ENCODE measurements at regions not wholly inside any gene's neighbourhood (a gene's known extent, or its start where the extent isn't known, plus 50 kb on each side); places are given as distances from the start of the nearest gene placed in this dataset.
"Not testable (repeated sequence)": the region's sequence is repeated elsewhere in the genome, so short reads cannot be mapped to it uniquely, and the experiment has no call there.

DNA sequence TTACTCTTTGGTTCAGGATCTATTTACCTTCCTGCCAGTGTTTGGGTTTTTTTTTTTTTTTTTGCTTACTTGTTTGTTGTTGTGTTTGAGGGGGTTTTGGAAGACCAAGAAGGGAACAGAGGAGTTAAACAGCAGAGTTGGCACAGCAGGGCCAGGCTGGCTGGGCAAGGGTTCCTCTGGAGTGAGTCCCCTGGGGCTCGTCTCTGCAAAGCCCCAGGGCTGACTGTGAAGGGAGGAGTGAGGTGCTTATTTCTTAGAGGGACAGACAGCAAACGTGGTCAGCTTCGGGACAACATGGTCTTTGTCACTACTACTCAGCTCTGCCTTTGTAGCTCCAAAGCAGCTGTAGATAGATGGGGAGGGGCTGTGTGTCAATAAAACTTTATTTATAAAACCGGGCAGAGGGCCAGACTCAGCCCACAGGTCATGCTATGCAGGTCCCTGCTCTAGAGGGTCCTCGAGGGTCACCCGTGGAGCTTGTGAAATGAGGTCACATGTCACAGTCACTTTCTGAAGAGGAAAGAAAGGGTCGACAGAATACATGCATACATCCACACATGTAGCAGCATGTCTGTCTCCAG, 1404.7 kb downstream of the BRD1 start:
- TF ChIP-seq, protein P1, sequence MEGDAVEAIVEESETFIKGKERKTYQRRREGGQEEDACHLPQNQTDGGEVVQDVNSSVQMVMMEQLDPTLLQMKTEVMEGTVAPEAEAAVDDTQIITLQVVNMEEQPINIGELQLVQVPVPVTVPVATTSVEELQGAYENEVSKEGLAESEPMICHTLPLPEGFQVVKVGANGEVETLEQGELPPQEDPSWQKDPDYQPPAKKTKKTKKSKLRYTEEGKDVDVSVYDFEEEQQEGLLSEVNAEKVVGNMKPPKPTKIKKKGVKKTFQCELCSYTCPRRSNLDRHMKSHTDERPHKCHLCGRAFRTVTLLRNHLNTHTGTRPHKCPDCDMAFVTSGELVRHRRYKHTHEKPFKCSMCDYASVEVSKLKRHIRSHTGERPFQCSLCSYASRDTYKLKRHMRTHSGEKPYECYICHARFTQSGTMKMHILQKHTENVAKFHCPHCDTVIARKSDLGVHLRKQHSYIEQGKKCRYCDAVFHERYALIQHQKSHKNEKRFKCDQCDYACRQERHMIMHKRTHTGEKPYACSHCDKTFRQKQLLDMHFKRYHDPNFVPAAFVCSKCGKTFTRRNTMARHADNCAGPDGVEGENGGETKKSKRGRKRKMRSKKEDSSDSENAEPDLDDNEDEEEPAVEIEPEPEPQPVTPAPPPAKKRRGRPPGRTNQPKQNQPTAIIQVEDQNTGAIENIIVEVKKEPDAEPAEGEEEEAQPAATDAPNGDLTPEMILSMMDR (IDR thresholded peaks at IDR 0.05), result no peak
- TF ChIP-seq ZFX (IDR thresholded peaks at IDR 0.05; ENCODE audit: borderline replicate concordance), result no peak
- no peak overlapping the region for H3K27ac ChIP-seq

DNA sequence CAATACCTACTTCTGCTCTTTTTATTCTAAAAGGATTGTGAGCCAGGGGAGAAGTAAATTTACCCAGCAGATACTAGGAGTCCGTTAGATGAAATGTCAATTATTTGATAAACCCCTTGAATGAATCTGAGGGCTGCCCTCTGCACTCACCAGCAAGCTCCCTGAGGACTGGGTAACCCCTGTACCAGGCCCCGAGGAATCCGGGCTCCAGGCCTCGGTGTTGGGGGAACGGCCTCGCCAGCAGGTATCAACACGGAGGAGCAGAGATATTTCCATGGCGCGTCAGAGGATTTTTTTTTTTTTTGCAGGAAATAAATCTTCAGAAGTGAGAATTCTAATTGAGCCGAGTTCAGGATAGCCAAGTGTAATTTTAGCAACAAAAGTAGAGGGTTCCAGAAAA, 1408.8 kb downstream of the BRD1 start:
- TF ChIP-seq ZFX (IDR thresholded peaks at IDR 0.05; ENCODE audit: borderline replicate concordance), result no peak
- TF ChIP-seq, protein P1 (IDR thresholded peaks at IDR 0.05), result no peak

DNA sequence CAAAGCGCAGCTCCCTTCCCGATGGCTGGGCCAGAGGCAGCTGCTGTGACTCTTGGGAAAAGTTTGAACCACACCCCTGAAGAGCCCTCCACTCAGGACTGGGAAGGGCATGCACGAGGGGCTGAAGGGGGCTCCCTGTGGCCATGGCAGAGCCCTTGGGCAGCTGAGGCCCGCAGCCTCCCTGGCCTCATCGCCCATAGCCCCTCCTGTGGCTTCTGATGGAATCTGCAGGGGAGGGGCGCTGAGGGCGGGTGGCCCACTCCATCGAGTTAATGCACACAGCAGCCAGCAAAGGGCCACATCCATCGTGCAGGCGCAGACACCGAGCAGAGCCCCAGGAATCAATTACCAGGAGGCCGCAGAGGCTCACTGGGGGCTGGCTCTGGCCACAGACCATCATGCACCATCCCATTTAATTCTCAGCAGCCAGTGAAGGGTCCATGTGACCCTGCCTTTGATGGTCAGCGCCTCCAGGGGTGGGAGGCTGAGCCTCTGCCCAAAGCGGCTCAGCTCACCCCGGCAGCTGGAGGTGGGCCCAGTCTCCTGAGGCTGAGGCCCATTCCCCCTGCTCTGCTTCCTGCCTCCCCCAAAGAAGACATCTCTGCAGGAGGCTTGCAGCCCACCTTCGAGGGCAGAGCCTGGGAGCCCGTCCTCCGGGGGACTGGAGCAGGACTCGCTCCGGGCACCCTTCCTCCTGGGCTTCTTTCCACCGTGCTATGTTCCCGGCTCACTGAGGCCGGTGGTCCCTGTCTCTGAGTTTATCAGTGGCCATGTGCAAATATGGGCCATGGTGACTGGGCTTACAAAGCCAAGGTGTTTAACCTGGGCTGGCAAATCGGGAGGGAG, 1410.2 kb downstream of the BRD1 start:
- no peak overlapping the region for H3K27ac ChIP-seq
- TF ChIP-seq, protein P1 (IDR thresholded peaks at IDR 0.05), result no peak
- TF ChIP-seq ZFX (IDR thresholded peaks at IDR 0.05; ENCODE audit: borderline replicate concordance), result no peak

More for the DNA sequence above, 1408.8 kb downstream of the BRD1 start:
- H3K27ac ChIP-seq, result no peak overlapping the region

DNA sequence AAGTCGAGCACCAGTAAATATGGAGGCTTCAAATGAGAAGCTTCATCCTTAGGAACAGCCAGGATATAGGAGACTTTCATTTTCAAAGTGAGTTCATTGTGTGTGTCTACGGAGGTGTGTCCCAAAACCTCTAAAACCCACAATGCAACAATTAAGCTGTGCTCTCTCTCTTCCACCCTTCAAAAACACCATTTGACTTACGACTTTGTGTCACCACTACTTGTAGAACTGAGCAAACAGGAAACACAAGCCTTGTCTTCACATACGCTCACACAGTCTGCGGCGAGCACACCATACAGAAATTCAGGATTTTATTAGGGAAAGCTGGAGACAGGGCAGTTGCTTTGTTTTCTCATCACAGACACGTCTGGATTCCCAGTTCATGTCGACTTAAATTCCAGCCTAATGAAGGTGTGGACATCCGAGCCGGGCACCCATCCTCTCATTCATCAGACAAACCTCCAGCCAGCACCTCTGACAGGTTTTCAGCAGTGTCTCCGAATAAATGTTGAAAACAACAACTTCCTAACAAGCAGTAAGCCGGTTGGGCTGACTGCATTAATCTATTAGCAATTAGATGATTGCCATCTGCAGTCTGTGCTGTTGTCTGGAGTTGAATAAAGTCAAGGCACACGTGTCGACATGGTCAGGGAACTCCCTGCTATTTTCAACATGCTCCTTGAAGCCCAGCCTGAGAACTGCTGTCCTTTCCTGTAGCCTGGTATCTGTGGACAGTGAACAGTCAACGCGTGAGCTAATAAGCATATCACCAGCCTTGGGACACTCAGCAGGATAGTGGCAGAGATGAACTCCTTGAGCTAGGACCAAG, 1411.1 kb downstream of the BRD1 start:
- TF ChIP-seq, protein P1 (IDR thresholded peaks at IDR 0.05), result no peak
- no peak for TF ChIP-seq ZFX (IDR thresholded peaks at IDR 0.05; ENCODE audit: borderline replicate concordance)
- H3K27ac ChIP-seq, result no peak overlapping the region

DNA sequence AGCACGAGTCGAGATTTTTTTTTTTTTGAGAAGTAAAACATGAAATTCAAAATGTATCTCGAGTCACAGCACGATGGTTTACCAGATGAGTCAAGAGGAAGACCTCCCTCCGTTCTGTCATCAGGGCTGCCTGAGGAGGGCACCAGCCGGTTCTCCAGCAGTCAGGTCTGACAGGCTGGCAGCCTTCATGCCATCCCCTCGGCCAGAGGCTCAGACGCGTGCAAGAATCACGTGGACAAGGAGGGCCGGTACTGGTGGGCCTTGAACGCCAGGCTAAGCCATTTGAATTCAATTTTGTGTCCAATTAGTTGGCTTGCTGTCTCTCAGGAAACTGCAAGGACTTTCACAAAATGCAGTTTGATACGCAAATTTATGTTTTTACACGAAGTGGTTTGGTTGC, 1412.2 kb downstream of the BRD1 start:
- TF ChIP-seq ZFX (IDR thresholded peaks at IDR 0.05; ENCODE audit: borderline replicate concordance), result no peak
- TF ChIP-seq, protein P1 (IDR thresholded peaks at IDR 0.05), result no peak
- no peak overlapping the region for H3K27ac ChIP-seq

DNA sequence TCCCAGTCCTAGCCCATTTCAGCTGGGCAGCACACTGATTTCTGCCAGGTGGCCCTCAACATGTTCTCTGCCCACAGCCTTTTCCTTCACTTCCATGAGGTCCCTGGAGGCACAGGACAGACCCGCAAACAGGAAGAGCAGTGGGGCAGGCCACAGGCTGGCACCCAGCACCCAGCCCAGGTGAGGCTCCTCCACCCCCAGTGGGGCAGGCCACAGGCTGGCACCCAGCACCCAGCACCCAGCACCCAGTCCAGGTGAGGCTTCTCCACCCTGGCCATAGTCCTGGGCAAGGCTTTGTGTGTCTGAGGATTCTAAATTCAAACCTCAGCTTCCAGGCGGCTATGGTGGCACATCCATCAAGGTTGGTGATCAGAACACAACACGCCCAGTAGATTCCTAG, 1413.0 kb downstream of the BRD1 start:
- no peak overlapping the region for H3K27ac ChIP-seq
- TF ChIP-seq ZFX (IDR thresholded peaks at IDR 0.05; ENCODE audit: borderline replicate concordance), result no peak
- TF ChIP-seq, protein P1 (IDR thresholded peaks at IDR 0.05), result no peak

DNA sequence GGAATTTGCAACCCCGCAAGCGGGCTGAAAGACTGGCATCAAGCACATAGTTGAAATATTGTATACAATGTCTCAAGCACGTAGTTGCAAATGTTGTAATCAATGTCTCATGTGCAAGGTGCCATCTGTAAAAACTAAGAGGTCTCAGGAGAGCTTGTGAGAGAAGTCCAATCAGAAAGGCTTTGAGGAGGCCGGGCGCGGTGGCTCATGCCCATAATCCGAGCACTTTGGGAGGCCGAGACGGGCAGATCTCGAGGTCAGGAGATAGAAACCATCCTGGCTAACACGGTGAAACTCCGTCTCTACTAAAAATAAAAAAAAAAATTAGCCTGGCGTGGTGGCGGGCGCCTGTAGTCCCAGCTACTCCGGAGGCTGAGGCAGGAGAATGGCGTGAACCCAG, 1414.7 kb downstream of the BRD1 start:
- H3K27ac ChIP-seq, result not testable (repeated sequence)
